Progenitor cell of endocrine pancreas (in vitro differentiated cells): ENCODE measurements at regions not wholly inside any gene's neighbourhood (a gene's known extent, or its start where the extent isn't known, plus 50 kb on each side); places are given as distances from the start of the nearest gene placed in this dataset.

Experiments
- DNase-seq: peaks from one replicate; pipeline ENCODE4 v3.0.0; 2021; ENCODE audit warnings: low spot score; ENCODE audit not compliant: unreplicated experiment
- H3K27ac Mint-ChIP-seq: 2 replicates; pipeline ENCODE4 v1.8.0; 2021; ENCODE audit warnings: mild to moderate bottlenecking, moderate library complexity, mixed read lengths
- H3K27me3 Mint-ChIP-seq: 2 replicates; pipeline ENCODE4 v1.8.0; 2021; ENCODE audit warnings: mixed read lengths
- H3K36me3 Mint-ChIP-seq: 2 replicates; pipeline ENCODE4 v1.8.0; 2022; ENCODE audit warnings: mixed read lengths; ENCODE audit not compliant: insufficient read depth
- H3K4me1 Mint-ChIP-seq: 2 replicates; pipeline ENCODE4 v1.8.0; 2021; ENCODE audit warnings: low read depth, mixed read lengths
- H3K4me3 Mint-ChIP-seq: 2 replicates; pipeline ENCODE4 v1.8.0; 2021; ENCODE audit warnings: low read depth, mild to moderate bottlenecking, moderate library complexity, mixed read lengths
- H3K9me3 Mint-ChIP-seq: 2 replicates; pipeline ENCODE4 v1.8.0; 2021; ENCODE audit warnings: low read depth, mixed read lengths
- CTCF ChIP-seq: fragments of 200-600 bp; sonication (generic); IDR thresholded peaks from one replicate; pipeline ENCODE4 v1.5.0; 2021; ENCODE audit warnings: antibody characterized with exemption, mild to moderate bottlenecking; ENCODE audit not compliant: unreplicated experiment

- Mint-ChIP-seq H3K4me1 (peaks cover 1% of the 10 kb centered on the region), H3K36me3 (no peaks in the 10 kb centered on the region), H3K9me3 (no peaks in the 10 kb centered on the region), H3K27me3 (no peaks in the 10 kb centered on the region), H3K4me3 (no peak overlapping the region), H3K27ac (no peak overlapping the region)
- TF ChIP-seq CTCF, result no peak
- no peak for DNase-seq
Observed at GRCh38 chr15:37340438-37340837, 240.1 kb upstream of the MEIS2 start.

- Mint-ChIP-seq H3K27ac (no peak overlapping the region), H3K36me3 (no peaks in the 10 kb centered on the region), H3K4me1 (no peaks in the 10 kb centered on the region), H3K9me3 (no peaks in the 10 kb centered on the region), H3K27me3 (peaks cover 7% of the 10 kb centered on the region), H3K4me3 (no peak overlapping the region)
- TF ChIP-seq CTCF, result no peak
- no peak for DNase-seq
Observed at GRCh38 chr15:37359101-37359892, 258.9 kb upstream of the MEIS2 start.

GRCh38 chr15:37359893-37360290 is 259.5 kb upstream of the MEIS2 start:
- no peak for DNase-seq
- no peak for TF ChIP-seq CTCF
- H3K27me3 Mint-ChIP-seq, result peaks cover 7% of the 10 kb centered on the region
- no peaks in the 10 kb centered on the region for H3K36me3 Mint-ChIP-seq
- H3K27ac Mint-ChIP-seq, result no peak overlapping the region
- no peaks in the 10 kb centered on the region for H3K4me1 Mint-ChIP-seq
- no peak overlapping the region for H3K4me3 Mint-ChIP-seq
- no peaks in the 10 kb centered on the region for H3K9me3 Mint-ChIP-seq

GRCh38 chr15:37360724-37361123 is 260.4 kb upstream of the MEIS2 start:
- no peak for TF ChIP-seq CTCF
- no peaks in the 10 kb centered on the region for H3K4me1 Mint-ChIP-seq
- H3K9me3 Mint-ChIP-seq, result no peaks in the 10 kb centered on the region
- no peaks in the 10 kb centered on the region for H3K36me3 Mint-ChIP-seq
- DNase-seq, result no peak
- H3K27me3 Mint-ChIP-seq, result peaks cover 7% of the 10 kb centered on the region
- H3K4me3 Mint-ChIP-seq, result no peak overlapping the region
- H3K27ac Mint-ChIP-seq, result no peak overlapping the region

- no peaks in the 10 kb centered on the region for H3K9me3 Mint-ChIP-seq
- no peaks in the 10 kb centered on the region for H3K36me3 Mint-ChIP-seq
- no peak overlapping the region for H3K27ac Mint-ChIP-seq
- H3K4me3 Mint-ChIP-seq, result no peak overlapping the region
- H3K27me3 Mint-ChIP-seq, result peaks cover 7% of the 10 kb centered on the region
- no peak for TF ChIP-seq CTCF
- H3K4me1 Mint-ChIP-seq, result no peaks in the 10 kb centered on the region
- DNase-seq, result no peak
Observed at GRCh38 chr15:37361621-37362020, 261.3 kb upstream of the MEIS2 start.
